CD4-positive, alpha-beta T cell treated with Interferon alpha-2 for 1 hour (primary cell): ENCODE measurements at regions not wholly inside any gene's neighbourhood (a gene's known extent, or its start where the extent isn't known, plus 50 kb on each side); places are given as distances from the start of the nearest gene placed in this dataset.

Experiments
- DNase-seq, 2 donors: peaks; one replicate each; pipeline ENCODE4 v3.0.0-alpha.2; 2020 to 2022

DNA sequence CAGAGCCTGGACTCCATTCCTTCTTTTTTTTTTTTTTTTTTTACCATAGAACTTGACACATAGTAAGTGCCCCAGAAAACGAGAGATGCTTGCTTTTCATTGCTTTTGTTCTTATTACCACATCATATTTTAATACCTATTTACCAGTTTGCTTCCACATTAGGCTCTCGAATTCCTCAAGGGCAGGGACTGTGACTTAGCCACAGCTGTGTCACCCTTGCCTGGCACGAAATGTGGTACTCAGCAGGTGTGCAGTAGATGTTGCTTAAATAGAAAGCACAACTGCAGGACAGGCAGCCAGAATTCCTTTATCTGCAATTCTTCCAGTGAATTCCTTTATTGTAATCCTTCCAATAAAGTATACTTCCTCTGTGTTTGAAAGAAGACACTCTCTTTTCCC, 393.0 kb downstream of the HAPSTR1 start:
- DNase-seq = no peak

DNA sequence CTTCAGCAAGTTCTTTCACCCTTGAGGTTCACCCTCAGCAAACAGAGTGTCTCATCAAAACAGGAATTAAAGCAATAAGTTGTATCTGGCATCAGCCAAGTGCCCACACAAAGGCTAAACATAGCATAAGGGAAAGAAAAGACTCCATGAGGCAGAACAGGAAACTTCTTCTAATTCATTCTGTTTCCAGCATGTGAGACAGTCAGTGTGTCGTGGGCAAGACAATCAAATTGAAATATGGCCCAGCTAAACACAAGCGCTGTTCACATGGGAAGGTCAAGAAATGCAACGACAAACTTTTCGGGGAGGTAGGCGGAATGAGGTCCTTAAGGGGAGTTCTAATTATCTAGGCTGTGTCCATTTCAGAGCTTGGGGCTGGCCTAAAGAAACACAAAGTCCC, 393.4 kb downstream of the HAPSTR1 start:
- DNase-seq = no peak

DNA sequence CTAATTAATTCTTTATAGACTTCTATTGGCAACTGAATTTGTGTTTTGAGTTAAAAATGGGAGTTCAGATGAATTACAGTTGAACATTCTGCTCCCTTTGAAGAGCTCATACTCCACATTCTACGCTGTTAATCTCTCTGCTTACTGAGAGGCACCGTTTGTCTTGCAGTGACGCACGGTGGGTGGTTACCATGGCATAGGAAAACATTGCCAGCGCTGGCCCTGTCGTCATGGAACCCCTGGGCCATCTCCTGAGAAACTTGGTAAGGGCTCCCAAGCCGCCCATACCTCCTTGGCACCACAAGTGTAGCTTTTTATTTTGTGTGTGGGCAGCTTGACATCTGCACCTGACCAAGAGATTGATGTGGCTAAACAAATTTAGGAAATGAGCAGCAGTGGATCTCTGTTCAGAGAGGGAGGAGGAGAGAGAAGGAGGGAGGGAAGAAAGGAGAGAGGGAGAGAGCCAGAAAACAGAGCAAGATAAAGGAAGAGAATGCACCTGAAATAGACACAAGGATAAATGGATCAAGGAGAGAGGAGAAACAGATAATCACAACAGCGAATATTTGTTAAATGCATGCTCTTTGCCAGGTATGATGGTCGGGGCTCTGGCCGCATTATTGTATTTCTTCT, 398.5 kb downstream of the HAPSTR1 start:
- no peak for DNase-seq

- no peak for DNase-seq
These were observed 404.4 kb downstream of the HAPSTR1 start for GRCh38 chr16:9495824-9496223.

GRCh38 chr16:9497750-9498149, 406.3 kb downstream of the HAPSTR1 start:
- DNase-seq = no peak

GRCh38 chr16:9499941-9500593, 408.6 kb downstream of the HAPSTR1 start:
- DNase-seq = no peak

DNA sequence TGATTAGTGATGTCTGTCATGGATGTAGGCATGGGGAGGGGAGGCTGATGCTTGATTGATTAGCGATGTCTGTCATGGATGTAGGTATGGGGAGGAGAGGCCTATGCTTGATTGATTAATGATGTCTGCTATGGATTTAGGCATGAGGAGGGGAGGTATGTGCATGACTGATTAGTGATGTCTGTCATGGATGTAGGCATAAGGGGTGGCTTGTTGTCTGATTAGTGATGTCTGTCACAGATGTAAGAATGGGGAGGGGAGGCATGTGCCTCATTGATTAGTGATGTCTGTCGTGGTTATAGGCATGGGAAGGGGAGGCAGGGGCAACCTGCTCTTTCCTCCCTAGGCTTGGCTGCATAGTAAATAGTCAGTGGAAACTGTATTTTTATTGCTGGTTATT, 409.4 kb downstream of the HAPSTR1 start:
- no peak for DNase-seq

DNA sequence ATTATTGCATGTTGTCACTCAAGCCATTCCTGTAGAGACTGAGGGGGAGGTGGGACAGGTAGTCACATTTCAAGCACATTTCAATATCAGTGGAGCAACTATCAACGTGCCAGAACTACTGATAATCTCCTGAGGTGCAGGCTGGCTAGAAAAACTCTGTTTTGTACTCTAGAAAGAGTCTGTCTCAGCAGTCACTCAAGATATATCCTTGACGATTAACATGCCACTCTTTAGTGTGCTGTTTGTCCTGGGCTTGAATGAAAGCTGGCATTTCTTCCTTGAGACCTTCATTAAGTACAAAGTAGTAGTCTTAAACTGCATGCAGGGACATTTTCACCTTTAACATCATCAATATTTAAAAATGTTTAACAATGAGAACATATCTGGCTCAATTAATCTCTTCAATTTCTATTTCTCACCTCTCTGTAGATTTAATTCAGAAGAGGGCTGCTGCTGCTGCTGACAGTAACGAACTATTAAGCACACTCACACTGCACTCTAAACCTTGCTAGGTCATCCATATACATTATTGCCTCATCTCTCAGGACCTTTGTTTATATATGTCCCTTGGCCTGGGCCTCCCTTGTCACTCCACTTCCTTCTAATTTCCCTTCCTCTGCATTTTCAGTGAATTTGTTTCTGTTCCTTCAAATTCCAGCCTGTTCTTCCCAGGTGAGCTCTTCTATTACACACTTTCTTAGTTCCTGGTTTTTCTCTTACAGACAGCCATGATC, 412.0 kb downstream of the HAPSTR1 start:
- DNase-seq = no peak

DNA sequence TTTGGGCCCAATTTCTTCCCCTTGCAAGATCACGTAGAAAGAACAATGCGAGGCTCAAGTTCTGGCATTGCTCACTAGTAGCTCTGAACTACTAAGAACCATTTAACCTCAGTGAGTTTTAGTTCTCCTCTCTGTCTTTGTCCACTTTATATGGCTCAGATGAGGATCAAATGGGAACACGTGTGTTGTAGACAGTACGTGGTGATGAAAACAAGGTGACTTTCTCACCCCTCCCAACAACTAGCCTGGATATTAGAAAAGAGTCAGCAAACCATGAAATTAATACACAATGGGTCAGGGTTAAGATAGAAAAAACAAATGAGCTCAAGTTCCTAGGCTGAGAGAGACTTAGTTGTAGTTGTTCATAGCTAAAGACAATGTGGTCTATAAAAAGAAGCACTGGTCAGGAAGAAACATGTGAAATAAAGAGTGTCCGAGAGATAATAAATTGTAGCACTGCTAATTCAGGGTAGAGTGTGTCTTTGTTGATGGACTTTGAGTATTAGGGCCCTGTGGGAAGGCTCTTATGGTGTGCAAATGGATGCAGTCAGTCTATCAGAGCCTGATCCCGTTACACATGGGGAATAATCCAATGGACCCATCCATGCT, 417.0 kb downstream of the HAPSTR1 start:
- no peak for DNase-seq

GRCh38 chr16:9509663-9510062, 418.2 kb downstream of the HAPSTR1 start:
- DNase-seq = no peak

GRCh38 chr16:9511389-9511788, 419.9 kb downstream of the HAPSTR1 start:
- DNase-seq = no peak

GRCh38 chr16:9516444-9516843, 425.0 kb downstream of the HAPSTR1 start:
- no peak for DNase-seq

DNA sequence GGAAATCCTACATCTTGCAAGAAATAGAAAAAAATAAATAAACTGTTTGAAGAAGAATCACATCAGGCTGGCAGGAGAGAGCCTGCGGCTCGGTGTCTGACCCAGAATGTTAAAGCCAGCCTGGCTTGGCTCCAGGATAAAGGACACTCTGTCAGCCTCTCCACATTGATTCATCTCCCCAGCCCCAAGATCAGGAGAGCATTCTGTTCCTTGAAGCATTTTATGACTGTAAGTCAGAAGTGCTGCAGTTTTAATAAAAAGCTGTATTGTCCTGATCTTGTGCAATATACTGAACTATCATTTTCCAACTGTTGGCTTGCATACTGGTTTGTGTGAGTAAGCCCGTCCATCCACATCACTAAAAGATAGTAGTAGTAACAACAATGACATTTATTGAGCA, 426.6 kb downstream of the HAPSTR1 start:
- DNase-seq = no peak

GRCh38 chr16:9518581-9518980, 427.1 kb downstream of the HAPSTR1 start:
- no peak for DNase-seq

DNA sequence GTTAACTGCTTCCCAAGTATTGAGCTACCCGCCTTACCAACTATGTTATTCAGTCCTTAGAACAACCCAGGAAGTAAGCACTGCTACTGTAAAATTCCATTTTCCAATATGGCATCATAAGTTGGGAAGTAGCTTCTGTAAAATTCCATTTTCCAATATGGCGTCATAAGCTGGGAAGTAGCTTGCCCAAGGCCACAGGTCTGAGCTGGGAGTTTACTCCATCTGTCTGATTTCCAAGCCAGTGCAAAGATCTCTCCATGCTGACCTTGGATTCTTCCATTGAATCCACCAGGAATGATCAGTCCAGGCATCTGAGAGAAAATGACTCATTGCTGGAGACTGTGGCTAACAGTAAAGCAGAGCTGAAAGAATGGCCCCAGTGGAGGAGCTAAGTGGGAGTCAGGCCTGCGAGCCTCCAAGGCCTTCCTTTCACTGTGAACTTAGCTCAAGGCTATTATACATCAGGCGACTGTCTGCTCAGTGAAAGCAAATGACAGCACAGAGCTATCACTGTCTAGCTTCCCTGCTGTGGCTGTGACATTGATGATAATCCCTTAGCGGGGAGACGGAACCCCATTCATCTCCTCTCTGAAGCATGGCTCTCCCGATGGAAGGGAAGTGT, 430.4 kb downstream of the HAPSTR1 start:
- no peak for DNase-seq

DNA sequence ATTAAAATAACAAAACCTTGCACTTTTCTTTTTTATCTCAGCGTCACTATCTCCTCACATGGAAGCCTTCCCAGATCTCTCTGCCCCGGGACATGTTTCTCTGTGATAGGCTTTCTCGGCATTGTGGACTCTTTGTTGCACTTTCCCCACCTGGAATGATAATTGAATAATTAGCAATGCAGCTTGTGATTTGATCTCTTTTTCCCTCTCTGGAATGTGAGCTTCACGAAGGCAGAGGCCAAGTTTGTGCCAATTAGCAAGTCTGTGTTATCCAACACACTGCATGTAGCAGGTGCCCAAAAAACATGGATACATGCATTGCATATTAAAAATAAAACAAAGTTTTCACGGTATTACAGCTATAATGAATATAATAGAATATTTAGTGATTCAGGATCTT, 431.2 kb downstream of the HAPSTR1 start:
- DNase-seq = no peak

DNA sequence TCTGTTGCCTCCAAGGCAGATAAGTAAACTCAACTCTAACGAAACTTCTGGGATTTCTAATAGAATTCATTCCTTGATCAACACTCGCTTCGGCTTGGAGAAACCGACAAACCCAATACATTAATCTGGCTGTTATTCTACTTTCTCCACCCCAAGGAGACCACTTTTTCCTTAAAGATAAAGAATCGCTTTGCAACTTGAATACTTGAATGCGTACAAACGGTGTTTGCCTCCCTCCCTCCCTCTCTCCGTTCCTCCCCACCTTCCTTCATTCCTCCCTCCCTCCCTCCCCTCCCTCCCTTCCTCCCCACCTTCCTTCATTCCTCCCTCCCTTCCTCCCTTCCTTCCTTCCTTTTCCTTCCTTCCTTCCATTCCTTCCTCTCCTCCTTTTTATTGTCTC, 432.6 kb downstream of the HAPSTR1 start:
- no peak for DNase-seq

DNA sequence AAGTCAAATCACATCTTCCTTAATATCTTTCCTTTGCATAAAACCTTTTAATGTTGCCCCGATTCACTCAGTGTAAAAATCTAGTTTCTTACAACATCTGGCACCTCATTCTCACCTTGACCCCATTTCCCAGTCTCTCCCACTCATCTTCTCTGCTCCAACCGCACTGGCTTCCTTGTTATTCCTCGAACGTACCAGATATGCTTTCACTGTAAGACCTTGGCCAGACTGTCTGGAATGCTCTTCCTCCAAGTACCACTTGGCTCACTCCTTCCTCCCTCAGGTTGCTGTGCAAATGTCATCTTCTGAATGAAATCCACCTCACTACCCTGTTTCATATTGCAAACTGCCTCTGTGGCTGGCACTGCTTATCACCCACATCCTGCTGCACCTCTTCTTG, 433.6 kb downstream of the HAPSTR1 start:
- no peak for DNase-seq

GRCh38 chr16:9526791-9527190, 435.3 kb downstream of the HAPSTR1 start:
- no peak for DNase-seq

- no peak for DNase-seq
These were observed 436.5 kb downstream of the HAPSTR1 start for GRCh38 chr16:9527976-9528375.

- no peak for DNase-seq
These were observed 437.2 kb downstream of the HAPSTR1 start for GRCh38 chr16:9528511-9529079.

DNA sequence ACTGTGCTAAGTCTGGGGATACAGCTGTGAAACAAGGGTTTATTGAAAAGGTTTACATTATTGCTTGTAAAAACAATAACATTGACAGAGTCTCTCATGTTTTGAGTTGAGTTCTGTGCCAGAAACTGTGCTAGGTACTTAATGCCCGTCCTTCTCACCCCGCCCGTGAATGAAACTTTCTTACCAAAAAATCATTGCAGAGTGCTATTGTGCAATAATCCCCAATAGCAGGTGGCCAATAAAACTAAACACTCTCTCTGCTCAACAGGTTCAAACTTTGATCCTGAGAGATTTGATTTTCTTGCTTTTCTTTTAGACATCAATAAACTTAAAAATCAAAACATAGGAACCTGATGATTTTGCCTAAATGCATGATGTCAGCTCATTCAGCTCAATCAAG, 441.6 kb downstream of the HAPSTR1 start:
- DNase-seq = no peak

GRCh38 chr16:9534759-9535158, 443.3 kb downstream of the HAPSTR1 start:
- DNase-seq = no peak
